SK-N-SH treated with all-trans-retinoic acid at 6 μM for 48 hours (cell line): ENCODE measurements at regions not wholly inside any gene's neighbourhood (a gene's known extent, or its start where the extent isn't known, plus 50 kb on each side); places are given as distances from the start of the nearest gene placed in this dataset.

Experiments
- ATAC-seq: fragments of 200-7000 bp; cut with Tn5 transposase; 3 replicates; pipeline ENCODE4 v1.9.1; 2020; ENCODE audit warnings: mild to moderate bottlenecking, moderate library complexity
- ARNTL ChIP-seq: fragments of 450-650 bp; formaldehyde crosslinking; IDR thresholded peaks from 2 replicates; pipeline ENCODE4 v1.5.0; 2020; ENCODE audit warnings: low read depth, mild to moderate bottlenecking, moderate library complexity, borderline replicate concordance
- BACH2 ChIP-seq: fragments of 250-450 bp; sonication (Bioruptor Pico); IDR thresholded peaks from 2 replicates; pipeline ENCODE4 v1.9.0; 2021; ENCODE audit warnings: mild to moderate bottlenecking, borderline replicate concordance
- CSDC2 ChIP-seq: fragments of 250-450 bp; sonication (Bioruptor Pico); IDR thresholded peaks from 2 replicates; pipeline ENCODE4 v1.5.0; 2020; ENCODE audit warnings: mild to moderate bottlenecking, moderate library complexity
- ESRRG ChIP-seq: fragments of 250-450 bp; sonication (Bioruptor Pico); IDR thresholded peaks from 2 replicates; pipeline ENCODE4 v1.6.1; 2021; ENCODE audit warnings: mild to moderate bottlenecking
- GLIS3 ChIP-seq: fragments of 250-450 bp; sonication (Bioruptor Pico); IDR thresholded peaks from 2 replicates; pipeline ENCODE4 v1.5.0; 2020; ENCODE audit warnings: mild to moderate bottlenecking, moderate library complexity
- OSR1 ChIP-seq: fragments of 250-450 bp; sonication (Bioruptor Pico); IDR thresholded peaks from 2 replicates; pipeline ENCODE4 v1.8.0; 2022; ENCODE audit warnings: moderate library complexity, mild to moderate bottlenecking, inconsistent platforms
- PATZ1 ChIP-seq: fragments of 250-450 bp; sonication (Bioruptor Pico); IDR thresholded peaks from 2 replicates; pipeline ENCODE4 v1.8.0; 2020; ENCODE audit warnings: mild to moderate bottlenecking, moderate library complexity, borderline replicate concordance
- RARB ChIP-seq: fragments of 250-450 bp; sonication (Bioruptor Pico); IDR thresholded peaks from 2 replicates; pipeline ENCODE4 v1.8.0; 2021; ENCODE audit warnings: mild to moderate bottlenecking, moderate library complexity
- SNAI2 ChIP-seq: fragments of 250-450 bp; sonication (Bioruptor Pico); IDR thresholded peaks from 2 replicates; pipeline ENCODE4 v1.5.0; 2020; ENCODE audit warnings: mild to moderate bottlenecking, moderate library complexity
- TCF4 ChIP-seq: fragments of 250-450 bp; sonication (Bioruptor Pico); IDR thresholded peaks from 2 replicates; pipeline ENCODE4 v1.8.0; 2021; ENCODE audit warnings: mild to moderate bottlenecking, moderate library complexity, borderline replicate concordance
- TOX ChIP-seq: fragments of 250-450 bp; sonication (Bioruptor Pico); IDR thresholded peaks from 2 replicates; pipeline ENCODE4 v1.8.0; 2021; ENCODE audit warnings: mild to moderate bottlenecking, moderate library complexity, borderline replicate concordance
- ZC3H10 ChIP-seq: fragments of 250-450 bp; sonication (Bioruptor Pico); IDR thresholded peaks from 2 replicates; pipeline ENCODE4 v1.5.1; 2021; ENCODE audit warnings: mild to moderate bottlenecking, moderate library complexity
- ZFP3 ChIP-seq: fragments of 250-450 bp; sonication (Bioruptor Pico); IDR thresholded peaks from 2 replicates; pipeline ENCODE4 v1.5.0; 2020; ENCODE audit warnings: mild to moderate bottlenecking, moderate library complexity
- ZFP30 ChIP-seq: fragments of 450-650 bp; formaldehyde crosslinking; IDR thresholded peaks from 2 replicates; pipeline ENCODE4 v1.5.0; 2022; ENCODE audit warnings: mild to moderate bottlenecking, moderate library complexity
- ZNF565 ChIP-seq: fragments of 450-650 bp; formaldehyde crosslinking; conservative IDR thresholded peaks from 2 replicates; pipeline ENCODE4 v1.5.0; 2020; ENCODE audit warnings: low read depth, mild to moderate bottlenecking, moderate library complexity
- ZNF70 ChIP-seq: fragments of 450-650 bp; formaldehyde crosslinking; IDR thresholded peaks from 2 replicates; pipeline ENCODE4 v1.5.0; 2020; ENCODE audit warnings: mild to moderate bottlenecking, moderate library complexity
- ZNF8 ChIP-seq: fragments of 450-650 bp; formaldehyde crosslinking; IDR thresholded peaks from 2 replicates; pipeline ENCODE4 v1.5.0; 2020; ENCODE audit warnings: mild to moderate bottlenecking, moderate library complexity
- TF ChIP-seq, protein P1 (sequence below): fragments of 250-450 bp; sonication (Bioruptor Pico); IDR thresholded peaks from 2 replicates; pipeline ENCODE4 v1.5.1; 2020; ENCODE audit warnings: low read depth, mild to moderate bottlenecking, moderate library complexity
- TF ChIP-seq, protein P2 (sequence below): fragments of 250-450 bp; sonication (Bioruptor Pico); IDR thresholded peaks from 2 replicates; pipeline ENCODE4 v1.5.0; 2020; ENCODE audit warnings: mild to moderate bottlenecking, moderate library complexity
- TF ChIP-seq, protein P3 (sequence below): fragments of 250-450 bp; sonication (Bioruptor Pico); IDR thresholded peaks from 2 replicates; pipeline ENCODE4 v1.8.0; 2021; ENCODE audit warnings: low read depth, mild to moderate bottlenecking, moderate library complexity, borderline replicate concordance

GRCh38 chr11:90536301-90536700 is 313.5 kb upstream of the CHORDC1 start:
- ATAC-seq: no peak
- TF ChIP-seq ARNTL (CRISPR knock-in tag) (no peak), BACH2 (no peak), OSR1 (CRISPR knock-in tag) (no peak), ZNF8 (no peak), PATZ1 (CRISPR knock-in tag) (no peak), TOX (no peak), TCF4 (no peak), ZFP3 (no peak), CSDC2 (CRISPR knock-in tag) (no peak), ESRRG (CRISPR knock-in tag) (no peak), ZFP30 (CRISPR knock-in tag) (no peak)
- TF ChIP-seq, protein P1, sequence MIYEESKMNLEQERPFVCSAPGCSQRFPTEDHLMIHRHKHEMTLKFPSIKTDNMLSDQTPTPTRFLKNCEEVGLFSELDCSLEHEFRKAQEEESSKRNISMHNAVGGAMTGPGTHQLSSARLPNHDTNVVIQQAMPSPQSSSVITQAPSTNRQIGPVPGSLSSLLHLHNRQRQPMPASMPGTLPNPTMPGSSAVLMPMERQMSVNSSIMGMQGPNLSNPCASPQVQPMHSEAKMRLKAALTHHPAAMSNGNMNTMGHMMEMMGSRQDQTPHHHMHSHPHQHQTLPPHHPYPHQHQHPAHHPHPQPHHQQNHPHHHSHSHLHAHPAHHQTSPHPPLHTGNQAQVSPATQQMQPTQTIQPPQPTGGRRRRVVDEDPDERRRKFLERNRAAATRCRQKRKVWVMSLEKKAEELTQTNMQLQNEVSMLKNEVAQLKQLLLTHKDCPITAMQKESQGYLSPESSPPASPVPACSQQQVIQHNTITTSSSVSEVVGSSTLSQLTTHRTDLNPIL (CRISPR knock-in tag): no peak
- TF ChIP-seq, protein P2, sequence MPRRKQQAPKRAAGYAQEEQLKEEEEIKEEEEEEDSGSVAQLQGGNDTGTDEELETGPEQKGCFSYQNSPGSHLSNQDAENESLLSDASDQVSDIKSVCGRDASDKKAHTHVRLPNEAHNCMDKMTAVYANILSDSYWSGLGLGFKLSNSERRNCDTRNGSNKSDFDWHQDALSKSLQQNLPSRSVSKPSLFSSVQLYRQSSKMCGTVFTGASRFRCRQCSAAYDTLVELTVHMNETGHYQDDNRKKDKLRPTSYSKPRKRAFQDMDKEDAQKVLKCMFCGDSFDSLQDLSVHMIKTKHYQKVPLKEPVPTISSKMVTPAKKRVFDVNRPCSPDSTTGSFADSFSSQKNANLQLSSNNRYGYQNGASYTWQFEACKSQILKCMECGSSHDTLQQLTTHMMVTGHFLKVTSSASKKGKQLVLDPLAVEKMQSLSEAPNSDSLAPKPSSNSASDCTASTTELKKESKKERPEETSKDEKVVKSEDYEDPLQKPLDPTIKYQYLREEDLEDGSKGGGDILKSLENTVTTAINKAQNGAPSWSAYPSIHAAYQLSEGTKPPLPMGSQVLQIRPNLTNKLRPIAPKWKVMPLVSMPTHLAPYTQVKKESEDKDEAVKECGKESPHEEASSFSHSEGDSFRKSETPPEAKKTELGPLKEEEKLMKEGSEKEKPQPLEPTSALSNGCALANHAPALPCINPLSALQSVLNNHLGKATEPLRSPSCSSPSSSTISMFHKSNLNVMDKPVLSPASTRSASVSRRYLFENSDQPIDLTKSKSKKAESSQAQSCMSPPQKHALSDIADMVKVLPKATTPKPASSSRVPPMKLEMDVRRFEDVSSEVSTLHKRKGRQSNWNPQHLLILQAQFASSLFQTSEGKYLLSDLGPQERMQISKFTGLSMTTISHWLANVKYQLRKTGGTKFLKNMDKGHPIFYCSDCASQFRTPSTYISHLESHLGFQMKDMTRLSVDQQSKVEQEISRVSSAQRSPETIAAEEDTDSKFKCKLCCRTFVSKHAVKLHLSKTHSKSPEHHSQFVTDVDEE (CRISPR knock-in tag): no peak

GRCh38 chr11:90532125-90532524 is 309.3 kb upstream of the CHORDC1 start:
- TF ChIP-seq ZNF70 (CRISPR knock-in tag) (no peak), PATZ1 (CRISPR knock-in tag) (no peak), CSDC2 (CRISPR knock-in tag) (no peak), TOX (no peak), ARNTL (CRISPR knock-in tag) (no peak), SNAI2 (CRISPR knock-in tag) (no peak), ZC3H10 (CRISPR knock-in tag) (no peak), ZNF565 (CRISPR knock-in tag) (no peak), BACH2 (no peak), GLIS3 (CRISPR knock-in tag) (no peak), ZNF8 (no peak), ZFP3 (no peak), RARB (CRISPR knock-in tag) (no peak)
- TF ChIP-seq, protein P3, sequence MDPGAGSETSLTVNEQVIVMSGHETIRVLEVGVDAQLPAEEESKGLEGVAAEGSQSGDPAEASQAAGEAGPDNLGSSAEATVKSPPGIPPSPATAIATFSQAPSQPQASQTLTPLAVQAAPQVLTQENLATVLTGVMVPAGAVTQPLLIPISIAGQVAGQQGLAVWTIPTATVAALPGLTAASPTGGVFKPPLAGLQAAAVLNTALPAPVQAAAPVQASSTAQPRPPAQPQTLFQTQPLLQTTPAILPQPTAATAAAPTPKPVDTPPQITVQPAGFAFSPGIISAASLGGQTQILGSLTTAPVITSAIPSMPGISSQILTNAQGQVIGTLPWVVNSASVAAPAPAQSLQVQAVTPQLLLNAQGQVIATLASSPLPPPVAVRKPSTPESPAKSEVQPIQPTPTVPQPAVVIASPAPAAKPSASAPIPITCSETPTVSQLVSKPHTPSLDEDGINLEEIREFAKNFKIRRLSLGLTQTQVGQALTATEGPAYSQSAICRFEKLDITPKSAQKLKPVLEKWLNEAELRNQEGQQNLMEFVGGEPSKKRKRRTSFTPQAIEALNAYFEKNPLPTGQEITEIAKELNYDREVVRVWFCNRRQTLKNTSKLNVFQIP (CRISPR knock-in tag): no peak
- TF ChIP-seq, protein P2 (CRISPR knock-in tag): no peak
- no peak for ATAC-seq
